HepG2 (cell line): ENCODE measurements at regions not wholly inside any gene's neighbourhood (a gene's known extent, or its start where the extent isn't known, plus 50 kb on each side); places are given as distances from the start of the nearest gene placed in this dataset.

Source experiments
- DNMT3B ChIP-seq: conservative IDR thresholded peaks from 2 replicates; pipeline ENCODE4 v1.6.1; 2016; ENCODE audit warnings: missing biosample characterization, control low read depth
- TF ChIP-seq, protein P1 (sequence below): sonication (generic); formaldehyde crosslinking; IDR thresholded peaks from 2 replicates; pipeline ENCODE4 v1.9.0; 2022; ENCODE audit warnings: missing genetic modification reagents, mild to moderate bottlenecking, borderline replicate concordance
- TF ChIP-seq, protein P2 (sequence below): sonication (generic); formaldehyde crosslinking; IDR thresholded peaks from 2 replicates; pipeline ENCODE4 v1.5.1; 2020; ENCODE audit warnings: missing genetic modification reagents, mild to moderate bottlenecking, borderline replicate concordance

- TF ChIP-seq, protein P1, sequence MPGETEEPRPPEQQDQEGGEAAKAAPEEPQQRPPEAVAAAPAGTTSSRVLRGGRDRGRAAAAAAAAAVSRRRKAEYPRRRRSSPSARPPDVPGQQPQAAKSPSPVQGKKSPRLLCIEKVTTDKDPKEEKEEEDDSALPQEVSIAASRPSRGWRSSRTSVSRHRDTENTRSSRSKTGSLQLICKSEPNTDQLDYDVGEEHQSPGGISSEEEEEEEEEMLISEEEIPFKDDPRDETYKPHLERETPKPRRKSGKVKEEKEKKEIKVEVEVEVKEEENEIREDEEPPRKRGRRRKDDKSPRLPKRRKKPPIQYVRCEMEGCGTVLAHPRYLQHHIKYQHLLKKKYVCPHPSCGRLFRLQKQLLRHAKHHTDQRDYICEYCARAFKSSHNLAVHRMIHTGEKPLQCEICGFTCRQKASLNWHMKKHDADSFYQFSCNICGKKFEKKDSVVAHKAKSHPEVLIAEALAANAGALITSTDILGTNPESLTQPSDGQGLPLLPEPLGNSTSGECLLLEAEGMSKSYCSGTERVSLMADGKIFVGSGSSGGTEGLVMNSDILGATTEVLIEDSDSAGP (CRISPR knock-in tag): no peak
- TF ChIP-seq, protein P2, sequence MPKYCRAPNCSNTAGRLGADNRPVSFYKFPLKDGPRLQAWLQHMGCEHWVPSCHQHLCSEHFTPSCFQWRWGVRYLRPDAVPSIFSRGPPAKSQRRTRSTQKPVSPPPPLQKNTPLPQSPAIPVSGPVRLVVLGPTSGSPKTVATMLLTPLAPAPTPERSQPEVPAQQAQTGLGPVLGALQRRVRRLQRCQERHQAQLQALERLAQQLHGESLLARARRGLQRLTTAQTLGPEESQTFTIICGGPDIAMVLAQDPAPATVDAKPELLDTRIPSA (CRISPR knock-in tag): no peak
- no peak for TF ChIP-seq DNMT3B (CRISPR knock-in tag)
These were observed 109.9 kb upstream of the ATP11B start for GRCh38 chr3:182683453-182683852.
